HG02571 (cell line): ENCODE measurements at regions not wholly inside any gene's neighbourhood (a gene's known extent, or its start where the extent isn't known, plus 50 kb on each side); places are given as distances from the start of the nearest gene placed in this dataset.

ENCODE experiments used
- ATAC-seq: cut with Tn5 transposase; IDR thresholded peaks from one replicate; pipeline ENCODE4 v1.9.1; 2021; ENCODE audit warnings: mild to moderate bottlenecking, moderate library complexity; ENCODE audit not compliant: unreplicated experiment

DNA sequence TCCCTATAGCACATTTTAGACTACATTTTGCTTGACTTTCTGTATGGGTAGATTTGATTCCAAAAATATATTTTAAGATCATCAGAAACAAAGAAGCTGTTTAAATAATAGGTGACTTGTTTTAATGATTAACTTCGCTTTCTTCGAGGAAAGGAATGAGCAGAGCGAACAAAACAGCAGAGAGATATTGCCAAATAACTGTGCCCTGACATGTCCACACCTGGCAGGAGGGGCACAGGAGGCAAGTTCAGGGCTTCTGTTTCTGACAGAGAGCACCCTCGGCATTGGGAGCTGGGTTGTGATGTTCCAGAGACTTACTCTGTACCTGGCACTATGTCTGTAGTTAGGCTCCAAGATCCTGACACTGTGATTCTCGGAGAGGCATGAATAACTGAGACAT lies 155.7 kb upstream of the SASH1 start:
- ATAC-seq = no peak

DNA sequence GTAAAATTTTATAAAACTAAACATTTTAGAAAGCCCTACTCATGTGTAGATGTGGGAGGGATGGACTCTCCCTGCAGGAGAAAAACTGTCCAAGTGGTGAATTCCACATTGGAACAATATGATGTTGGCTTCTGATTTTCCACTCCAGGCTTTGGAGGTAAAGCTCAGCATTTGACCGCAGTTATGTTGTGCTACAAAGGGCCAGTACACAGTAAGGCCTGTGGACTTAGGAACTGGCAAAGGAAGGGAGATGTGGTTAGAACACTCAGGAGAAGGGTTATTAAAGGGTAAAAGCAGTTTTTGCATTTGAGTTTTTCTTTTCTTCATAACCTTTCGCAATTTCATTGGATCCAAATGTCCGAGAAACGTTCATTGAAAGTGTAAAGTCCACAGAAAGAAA lies 150.3 kb upstream of the SASH1 start:
- ATAC-seq = no peak

DNA sequence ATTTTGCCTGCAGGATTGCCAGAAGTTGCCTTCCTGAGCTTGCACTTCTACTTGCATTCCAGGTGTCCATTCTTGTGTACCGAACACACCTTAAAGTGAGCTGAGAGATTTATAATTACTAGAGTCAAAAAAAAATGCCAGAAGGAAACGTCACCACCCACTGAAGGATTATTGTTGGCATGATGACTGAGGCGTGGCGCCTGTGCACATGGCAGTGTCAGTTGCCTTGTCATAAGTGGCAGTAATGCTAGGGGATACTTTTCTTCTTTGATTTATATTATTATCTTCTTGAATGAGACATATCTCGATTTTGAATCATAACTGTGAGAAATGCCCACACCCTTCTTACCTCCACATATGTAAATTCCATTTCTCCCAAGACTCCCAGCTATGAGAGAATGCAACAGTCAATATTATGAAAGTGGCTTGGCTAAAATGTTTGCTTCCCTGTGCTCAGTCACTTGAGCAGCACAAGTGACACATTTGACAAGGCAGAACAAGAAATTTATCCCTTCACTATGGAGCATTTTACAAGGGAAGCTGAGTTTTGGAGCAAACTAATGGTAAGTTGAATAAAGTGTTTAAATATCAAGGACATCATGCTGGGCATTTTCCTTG lies 149.5 kb upstream of the SASH1 start:
- no peak for ATAC-seq

DNA sequence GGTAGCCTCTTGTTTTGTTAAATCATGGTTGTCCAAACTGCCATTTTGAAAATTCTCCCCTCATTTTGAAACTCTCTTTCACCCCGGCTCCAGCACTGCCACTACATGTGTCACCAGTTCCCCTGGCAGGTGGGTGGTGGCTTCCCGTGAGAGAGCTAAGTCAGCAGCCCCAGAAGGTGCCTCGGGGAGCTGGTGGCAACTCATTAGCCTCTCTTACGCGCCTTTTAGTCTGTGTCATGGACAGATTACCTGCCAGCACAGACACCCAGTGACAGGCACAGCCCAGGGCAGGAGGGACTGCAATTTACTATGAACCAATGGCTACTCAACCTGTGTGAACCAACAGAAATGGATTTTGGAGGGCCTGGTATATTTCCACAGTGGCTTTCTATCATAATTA lies 147.1 kb upstream of the SASH1 start:
- ATAC-seq = no peak

DNA sequence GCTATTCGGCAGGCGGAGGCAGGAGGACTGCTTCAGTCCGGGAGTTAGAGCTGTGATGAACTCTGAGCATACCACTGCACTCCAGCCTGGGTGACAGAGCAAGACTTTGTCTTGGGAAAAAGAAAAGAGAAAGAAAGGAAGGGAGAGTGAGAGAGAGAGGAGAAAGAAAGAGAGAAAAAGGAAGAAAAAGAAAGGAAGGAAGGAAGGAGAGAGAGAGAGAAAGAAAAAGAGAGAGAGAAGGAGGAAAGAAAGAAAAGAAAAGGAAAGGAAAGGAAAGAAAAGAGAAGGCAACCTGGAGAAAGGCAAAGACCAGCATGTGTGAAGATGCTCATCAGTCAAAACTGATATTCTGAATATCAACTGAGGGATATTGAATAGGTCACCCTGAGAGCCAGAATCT lies 143.1 kb upstream of the SASH1 start:
- no peak for ATAC-seq

DNA sequence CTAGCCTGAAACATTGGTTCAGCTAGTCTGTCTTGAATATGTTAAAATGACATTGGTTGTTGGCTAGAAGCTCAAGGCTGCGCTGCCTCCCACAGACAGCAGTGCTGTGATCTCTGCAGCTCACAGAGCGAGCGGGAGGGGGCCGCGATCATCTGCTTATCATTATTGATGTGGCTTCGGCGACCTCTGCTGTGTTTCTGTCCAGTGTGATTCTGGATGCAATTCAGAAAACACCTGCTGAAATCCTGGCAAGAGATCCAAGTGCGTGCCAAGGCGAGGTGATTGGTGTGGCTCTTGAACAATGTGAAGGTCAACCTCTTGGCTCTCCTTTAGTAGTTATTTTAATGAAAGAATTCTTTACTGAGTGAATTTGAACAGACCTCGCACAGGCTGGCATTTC lies 142.3 kb upstream of the SASH1 start:
- no peak for ATAC-seq

DNA sequence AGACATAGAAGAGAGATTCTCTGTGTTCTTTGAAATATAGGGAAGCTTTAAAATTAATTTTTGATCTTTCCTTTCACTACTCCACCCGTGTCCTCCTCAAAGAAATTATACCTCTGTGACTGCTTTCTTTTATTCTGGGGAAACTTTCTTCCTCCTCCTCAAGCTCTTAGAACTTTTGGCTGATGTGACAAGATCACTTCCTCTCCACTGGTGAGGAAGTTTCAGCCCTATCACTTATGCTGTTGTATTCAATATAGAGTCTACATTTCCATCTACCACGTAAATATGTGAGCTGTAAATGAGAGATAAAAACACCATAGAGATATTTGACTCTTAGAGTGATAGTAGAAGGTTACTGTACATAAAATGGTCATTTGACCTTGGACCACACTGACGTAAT lies 141.9 kb upstream of the SASH1 start:
- no peak for ATAC-seq

DNA sequence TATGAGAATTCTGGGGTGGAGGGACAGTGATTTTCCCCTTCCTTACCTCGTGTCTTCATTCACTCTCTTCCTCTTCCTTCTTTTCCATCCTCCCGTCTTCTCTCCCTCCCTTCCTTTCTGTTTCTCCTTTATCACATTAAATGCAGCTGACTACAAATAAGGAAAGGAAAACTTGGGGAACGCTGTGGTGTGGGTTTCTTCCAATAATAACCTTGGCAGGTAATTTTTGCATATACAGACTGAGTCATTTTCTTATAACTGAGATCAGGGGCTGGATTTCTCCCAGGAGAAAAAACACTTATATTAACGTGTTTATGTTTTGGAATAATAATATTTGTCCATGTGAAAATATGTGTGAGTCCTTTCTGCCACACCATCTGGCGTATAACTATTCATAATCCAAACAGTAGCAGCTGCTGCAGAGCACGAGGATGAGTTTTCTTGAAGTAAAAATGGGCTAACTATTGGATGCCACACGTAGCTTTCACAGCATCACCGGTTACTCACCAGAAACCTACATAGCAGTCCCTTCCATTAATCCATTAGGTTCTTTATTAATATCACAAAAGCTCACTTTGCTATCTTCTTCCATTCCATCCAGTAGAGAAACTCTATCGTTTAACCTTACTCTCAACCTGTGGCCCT lies 139.2 kb upstream of the SASH1 start:
- no peak for ATAC-seq

DNA sequence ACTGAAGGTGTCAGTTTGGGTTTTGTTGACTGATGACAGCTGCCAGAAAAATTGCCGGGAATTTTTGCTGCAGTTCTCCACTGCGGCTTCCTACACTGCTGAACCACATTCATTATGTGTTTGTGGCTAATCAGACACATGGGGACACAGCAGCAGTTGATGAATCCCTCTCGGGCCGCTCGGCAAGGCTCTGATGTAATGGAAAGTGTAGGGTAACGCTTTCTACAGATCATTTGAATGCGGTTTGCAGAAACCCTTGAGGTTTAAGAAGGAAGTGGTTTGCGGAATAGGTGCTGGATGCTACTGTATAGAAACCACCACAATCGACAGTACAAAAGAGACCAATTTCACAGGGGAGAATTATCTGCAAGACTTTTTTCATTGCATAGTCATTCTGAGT lies 138.7 kb upstream of the SASH1 start:
- peak; percentile 99 for ATAC-seq

DNA sequence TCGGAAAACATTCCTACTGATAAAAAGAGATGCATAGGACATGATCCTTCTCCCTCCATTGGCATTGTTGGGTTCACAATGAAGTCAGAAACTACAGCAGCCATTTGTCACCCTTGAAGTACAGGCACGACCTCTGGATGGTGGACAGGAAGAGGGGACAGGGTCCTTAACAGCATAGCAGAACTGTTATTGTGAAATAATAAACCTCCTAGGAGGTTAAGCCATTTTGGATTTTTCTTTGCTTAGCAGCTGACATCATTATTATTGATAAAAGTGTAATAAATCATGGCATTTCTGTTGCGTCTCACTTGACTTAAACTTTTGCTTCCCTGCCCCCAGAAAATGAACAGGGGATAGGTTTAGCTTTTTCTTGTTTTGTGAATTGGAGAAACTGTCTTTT lies 134.3 kb upstream of the SASH1 start:
- no peak for ATAC-seq

DNA sequence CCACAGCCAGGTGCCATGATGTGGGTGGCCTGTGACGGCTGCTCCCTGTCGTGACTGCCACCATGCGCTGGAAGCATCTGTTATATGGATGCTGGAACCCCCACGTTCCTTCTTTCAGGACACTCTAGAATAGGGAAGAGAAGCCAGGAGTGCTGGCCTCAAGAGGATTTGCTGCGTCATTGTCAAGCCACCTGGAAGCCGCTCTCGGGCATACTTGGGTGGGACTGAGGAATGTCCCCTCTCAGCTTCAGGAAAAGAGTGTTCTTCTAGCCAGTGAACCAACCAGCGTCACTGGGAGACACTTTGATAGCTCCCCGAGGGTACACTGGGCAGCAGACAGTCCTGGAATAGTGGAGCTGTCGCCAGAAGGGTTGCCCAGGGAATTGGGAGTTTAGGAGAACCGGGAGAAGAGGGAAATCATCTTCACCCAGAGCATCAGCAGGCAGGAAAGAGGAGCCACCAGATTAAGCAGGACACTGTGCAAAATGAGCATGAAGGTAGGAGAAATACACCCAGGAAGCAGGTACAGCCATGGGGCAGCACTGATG lies 130.8 kb upstream of the SASH1 start:
- no peak for ATAC-seq

DNA sequence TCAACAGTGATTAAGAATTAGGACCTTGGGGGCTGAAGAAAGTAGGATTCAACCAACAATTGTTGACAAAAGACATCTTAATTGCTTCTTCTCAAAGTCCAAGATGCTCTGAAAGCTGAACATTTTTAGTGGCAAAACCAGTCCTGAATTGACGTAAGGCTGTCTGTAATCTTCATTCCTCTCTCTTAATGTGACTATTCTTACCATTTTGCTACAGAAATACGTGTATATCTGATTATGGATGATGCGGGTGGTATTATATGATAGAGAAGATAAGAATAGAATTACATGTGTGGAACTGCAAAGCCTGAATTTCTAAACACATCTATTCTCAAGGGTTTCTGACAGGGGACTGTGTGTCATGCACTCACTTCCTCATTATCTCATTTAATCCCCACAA lies 130.3 kb upstream of the SASH1 start:
- ATAC-seq = no peak

DNA sequence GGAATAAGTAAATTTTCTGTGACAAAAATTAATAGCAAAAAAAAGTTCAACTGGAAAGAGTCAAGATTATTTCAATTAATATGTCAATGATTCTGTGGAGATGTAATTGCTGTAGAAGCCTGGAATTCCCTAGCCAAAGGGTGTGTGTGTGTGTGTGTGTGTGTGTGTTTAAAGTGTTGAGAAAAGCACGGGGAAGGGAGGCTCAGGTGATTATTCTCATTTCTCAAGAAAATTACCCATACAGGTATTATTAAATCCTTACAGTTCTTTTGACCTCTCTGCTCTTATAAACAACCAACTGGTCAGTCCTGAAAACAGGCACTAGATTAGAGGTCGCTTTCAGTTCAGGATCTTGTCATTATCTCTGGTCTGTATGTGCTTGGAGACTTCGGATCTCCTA lies 129.3 kb upstream of the SASH1 start:
- no peak for ATAC-seq

DNA sequence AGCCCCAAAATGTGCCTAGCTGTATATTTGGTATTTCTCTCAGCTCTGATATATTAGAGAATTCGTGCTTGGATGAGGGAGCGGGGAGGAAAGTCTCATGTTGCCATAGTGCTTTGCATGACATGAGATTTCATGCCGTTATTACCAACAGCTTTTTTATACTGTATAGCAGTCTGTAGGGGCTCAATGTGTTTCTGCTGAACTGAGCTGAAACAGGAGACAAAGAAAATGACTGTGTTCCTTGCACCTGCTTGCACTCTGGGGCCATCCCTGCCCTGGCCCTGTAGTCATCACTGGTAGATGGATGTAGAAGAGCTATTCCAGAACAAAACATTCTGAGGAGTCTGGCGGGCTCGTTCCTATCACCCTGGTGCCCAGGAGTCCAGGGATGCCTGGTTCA lies 128.0 kb upstream of the SASH1 start:
- ATAC-seq = no peak

DNA sequence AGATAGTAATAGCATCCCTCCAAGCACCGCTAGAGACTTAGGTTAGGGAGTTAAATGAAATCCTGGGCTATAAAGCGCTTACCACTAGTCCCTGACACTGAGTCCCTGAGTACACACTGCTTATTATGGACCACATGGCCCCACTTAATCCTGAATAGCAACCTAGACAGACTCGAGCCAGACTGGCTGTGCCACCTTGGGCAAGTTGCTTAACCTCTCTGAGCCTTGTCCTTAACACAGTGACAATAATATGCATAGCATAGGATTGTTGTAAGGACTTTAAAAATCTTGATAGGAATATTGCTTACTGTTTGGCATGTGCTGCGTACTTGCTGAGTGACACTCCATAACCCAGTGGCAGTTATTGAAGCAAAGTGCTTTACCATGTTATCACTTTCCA lies 125.6 kb upstream of the SASH1 start:
- no peak for ATAC-seq

DNA sequence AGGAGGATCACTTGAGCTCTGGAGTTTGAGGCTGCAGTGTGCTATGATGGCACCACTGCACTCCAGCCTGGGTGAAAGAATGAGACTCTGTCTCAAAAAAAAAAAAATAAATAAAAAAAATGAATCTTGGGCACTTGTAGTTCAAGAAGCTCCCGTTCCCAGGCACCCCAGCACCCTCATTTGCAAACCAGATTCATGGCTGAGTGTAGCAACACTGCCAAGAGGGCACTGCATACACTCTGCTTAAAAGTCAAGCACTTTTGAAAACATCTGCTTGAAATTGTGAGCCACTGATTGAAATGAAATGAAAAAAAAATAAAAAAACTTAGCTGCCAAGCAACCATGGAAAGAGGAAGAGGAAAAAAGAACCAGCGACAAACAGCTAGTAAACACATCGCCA lies 124.7 kb upstream of the SASH1 start:
- ATAC-seq = no peak

DNA sequence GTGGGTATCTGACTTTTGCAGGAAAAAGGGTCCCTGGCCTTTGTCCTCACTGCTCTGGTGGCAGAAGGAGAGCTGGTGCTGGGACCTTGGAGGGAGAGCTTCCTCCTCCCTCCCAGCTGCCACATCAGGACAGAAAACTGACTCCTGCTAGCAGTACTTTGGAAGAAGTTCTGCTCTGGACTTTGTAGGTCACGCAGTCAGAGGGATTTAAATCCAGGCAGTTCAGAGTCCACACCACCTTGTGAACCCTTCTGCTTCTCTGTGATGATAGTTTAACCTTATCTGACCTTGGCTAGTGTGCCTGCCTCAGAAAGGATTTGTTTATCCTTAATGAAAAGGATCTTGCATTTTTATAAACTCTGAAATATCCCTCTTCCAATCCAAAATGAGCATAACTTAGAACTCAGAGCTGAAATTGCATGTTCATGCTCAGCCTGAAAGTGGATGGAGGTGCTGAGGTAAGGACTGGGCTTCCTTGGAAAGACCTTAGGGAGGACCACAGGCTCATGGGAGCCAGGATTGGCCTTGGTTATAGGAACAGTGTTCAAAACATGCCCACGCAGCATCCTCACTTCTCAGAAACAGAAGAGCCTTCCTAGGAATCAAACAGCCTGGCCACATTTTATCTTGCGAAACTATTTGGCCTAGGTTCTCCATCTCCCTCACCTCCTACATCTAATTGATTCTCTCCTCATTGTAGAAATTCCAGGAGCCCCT lies 123.9 kb upstream of the SASH1 start:
- ATAC-seq = no peak

DNA sequence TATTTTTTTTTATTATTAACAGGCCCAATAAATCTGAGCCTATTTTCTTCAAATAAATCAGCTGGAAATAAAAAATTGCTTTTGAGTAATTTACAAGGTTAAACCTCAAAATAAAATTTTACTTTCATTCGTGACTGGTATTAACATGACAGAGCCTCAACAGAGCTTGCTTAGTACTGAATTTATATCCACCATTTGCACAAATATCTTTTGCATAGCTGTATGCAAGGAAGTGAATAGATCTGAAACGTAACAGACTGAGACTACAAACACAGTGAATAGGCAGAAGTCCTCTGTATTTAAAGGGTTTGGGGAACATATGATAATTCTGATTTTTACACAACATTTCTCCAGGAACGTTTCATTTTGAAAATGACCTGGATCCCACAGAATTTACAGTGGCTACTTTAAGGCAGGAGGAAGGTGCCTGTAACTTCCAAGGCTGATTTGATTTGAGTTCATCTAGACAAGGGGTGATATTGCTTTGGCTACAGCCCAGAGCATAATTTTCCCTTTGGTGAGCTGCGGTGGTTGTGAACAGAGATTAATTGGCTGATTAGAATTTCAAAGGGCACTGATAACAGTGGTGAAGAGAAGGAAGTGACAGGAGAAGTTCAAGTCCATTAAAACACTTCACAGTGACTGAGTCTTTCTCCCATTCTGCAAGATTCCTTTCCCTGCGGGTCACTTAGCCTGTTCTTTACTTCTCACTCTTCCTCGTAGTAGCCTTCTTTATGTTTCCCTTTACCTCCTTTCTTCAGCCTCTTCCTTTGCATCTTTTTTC lies 121.2 kb upstream of the SASH1 start:
- no peak for ATAC-seq

DNA sequence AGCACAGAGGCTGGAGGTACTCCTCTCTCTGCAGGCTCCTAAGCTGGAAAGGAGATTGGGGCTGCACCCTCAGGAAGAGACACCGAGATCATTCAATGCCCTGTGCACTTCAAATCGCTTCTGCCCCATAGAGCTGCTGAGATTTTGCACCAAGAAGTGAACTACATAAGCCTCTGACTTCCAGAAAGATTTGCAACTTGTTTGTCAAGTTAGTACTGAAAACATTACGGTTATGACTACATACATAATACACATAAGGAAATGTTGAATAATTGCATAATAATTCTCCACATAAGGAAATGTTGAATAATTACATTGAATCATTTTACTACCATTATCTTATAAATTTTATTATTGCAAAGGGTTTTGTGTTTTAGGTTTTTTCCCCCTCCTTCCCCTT lies 120.3 kb upstream of the SASH1 start:
- no peak for ATAC-seq

DNA sequence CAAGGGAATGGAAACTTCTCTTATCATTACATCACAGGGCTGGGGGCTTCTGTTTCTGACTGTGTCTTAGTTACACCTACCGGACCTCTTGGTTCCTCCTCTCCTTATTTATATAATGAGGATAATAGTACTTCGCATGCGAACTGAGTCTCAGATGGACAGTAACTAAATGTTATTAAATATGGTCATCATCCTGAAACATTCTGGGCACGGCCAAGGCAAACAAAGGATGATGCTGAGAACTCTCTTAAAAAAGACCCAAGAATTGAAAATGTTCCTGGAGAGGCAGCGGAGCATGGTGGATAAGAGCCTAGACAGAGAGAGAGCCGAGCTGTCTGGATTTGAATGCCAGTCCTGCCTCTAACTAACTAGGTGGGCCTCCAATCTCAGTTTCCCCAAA lies 119.8 kb upstream of the SASH1 start:
- no peak for ATAC-seq

DNA sequence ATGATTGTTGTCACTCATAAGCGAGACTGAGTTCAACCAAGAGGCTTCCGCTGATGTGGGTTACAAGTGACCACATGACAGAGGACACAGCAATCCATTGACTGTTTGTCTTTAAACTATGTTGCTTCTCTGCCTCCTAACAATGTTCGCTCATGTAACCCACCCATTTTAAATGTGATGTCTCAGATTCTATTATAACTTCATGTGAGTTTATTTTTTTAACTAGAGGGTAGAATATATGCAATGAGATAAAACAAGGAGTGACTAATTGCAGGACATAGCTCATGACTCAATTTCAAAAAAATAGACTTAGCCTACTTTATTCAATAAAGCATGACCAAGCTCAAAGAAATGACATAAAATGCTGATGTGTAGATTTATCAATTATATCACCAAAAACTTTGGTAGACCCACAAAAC lies 119.2 kb upstream of the SASH1 start:
- ATAC-seq = no peak
